ENCODE measurements at regions not wholly inside any gene's neighbourhood (a gene's known extent, or its start where the extent isn't known, plus 50 kb on each side); places are given as distances from the start of the nearest gene placed in this dataset.

DNA sequence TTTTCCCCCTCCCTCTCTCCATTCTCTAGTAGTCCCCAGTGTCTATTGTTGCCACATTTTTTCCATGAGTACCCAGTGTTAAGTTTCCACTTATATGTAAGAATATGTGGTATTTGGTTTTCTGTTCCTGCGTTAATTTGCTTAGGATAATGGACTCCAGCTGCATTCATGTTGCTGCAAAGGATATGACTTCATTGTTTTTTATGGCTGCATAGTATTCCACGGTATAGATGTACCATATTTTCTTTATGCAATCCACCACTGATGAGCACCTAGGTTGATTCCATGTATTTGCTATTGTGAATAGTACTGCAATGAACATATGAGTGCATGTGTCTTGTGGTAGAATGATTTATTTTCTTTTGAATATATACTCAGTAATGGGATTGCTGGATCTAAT lies 77.4 kb upstream of the MEGF10 start:
- TF ChIP-seq ZFP36 (IDR thresholded peaks at IDR 0.05; ENCODE audit: low read depth, low read length, partially characterized antibody) = no peak
- no peak for TF ChIP-seq ZSCAN29 (IDR thresholded peaks at IDR 0.05)
- TF ChIP-seq, protein P1, sequence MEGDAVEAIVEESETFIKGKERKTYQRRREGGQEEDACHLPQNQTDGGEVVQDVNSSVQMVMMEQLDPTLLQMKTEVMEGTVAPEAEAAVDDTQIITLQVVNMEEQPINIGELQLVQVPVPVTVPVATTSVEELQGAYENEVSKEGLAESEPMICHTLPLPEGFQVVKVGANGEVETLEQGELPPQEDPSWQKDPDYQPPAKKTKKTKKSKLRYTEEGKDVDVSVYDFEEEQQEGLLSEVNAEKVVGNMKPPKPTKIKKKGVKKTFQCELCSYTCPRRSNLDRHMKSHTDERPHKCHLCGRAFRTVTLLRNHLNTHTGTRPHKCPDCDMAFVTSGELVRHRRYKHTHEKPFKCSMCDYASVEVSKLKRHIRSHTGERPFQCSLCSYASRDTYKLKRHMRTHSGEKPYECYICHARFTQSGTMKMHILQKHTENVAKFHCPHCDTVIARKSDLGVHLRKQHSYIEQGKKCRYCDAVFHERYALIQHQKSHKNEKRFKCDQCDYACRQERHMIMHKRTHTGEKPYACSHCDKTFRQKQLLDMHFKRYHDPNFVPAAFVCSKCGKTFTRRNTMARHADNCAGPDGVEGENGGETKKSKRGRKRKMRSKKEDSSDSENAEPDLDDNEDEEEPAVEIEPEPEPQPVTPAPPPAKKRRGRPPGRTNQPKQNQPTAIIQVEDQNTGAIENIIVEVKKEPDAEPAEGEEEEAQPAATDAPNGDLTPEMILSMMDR (IDR thresholded peaks at IDR 0.05 in 2 of 3, conservative IDR thresholded peaks at IDR 0.05 in 1 of 3; ENCODE audit: insufficient read depth in 2 of 3, low read depth in 1 of 3, low read length in 3 of 3) = no peak
- TF ChIP-seq EP300 (IDR thresholded peaks at IDR 0.05; ENCODE audit: low read length) = no peak
- TF ChIP-seq NR2C1 (IDR thresholded peaks at IDR 0.05) = no peak
- no peak for TF ChIP-seq NR2C1 (tag; IDR thresholded peaks at IDR 0.05)
- no peak for TF ChIP-seq POLR2AphosphoS2 (IDR thresholded peaks at IDR 0.05; ENCODE audit: low read length)
- TF ChIP-seq ZNF121 (CRISPR knock-in tag; conservative IDR thresholded peaks at IDR 0.05) = no peak
- TF ChIP-seq RCOR1 (IDR thresholded peaks at IDR 0.05; ENCODE audit: borderline replicate concordance in 1 of 2, low read depth in 2 of 2, low read length in 2 of 2) = no peak
- TF ChIP-seq CHD1 (IDR thresholded peaks at IDR 0.05; ENCODE audit: low read length) = no peak
- no peak for TF ChIP-seq ATF2 (CRISPR knock-in tag; IDR thresholded peaks at IDR 0.05)
- TF ChIP-seq NR2C2 (CRISPR knock-in tag; IDR thresholded peaks at IDR 0.05) = no peak
- no peak for TF ChIP-seq NR2C2 (tag; IDR thresholded peaks at IDR 0.05)
- no peak for TF ChIP-seq ZNF134 (CRISPR knock-in tag; conservative IDR thresholded peaks at IDR 0.05)
- TF ChIP-seq PRPF4 (IDR thresholded peaks at IDR 0.05; ENCODE audit: insufficient read depth, low read depth, low read length, poor library complexity, severe bottlenecking) = no peak
